Mesenchymal stem cell (in vitro differentiated cells and primary cell): ENCODE measurements at regions not wholly inside any gene's neighbourhood (a gene's known extent, or its start where the extent isn't known, plus 50 kb on each side); places are given as distances from the start of the nearest gene placed in this dataset.

Experiments
- DNase-seq: peaks from one replicate; pipeline ENCODE4 v3.0.0-alpha.2; 2013
- H2AFZ ChIP-seq: one replicate; pipeline ENCODE4 v1.6.1; 2013; ENCODE audit warnings: low read depth, mild to moderate bottlenecking, control low read depth, inconsistent platforms, low read length, moderate library complexity
- H2AK5ac ChIP-seq: 2 replicates; pipeline ENCODE4 v1.6.1; 2013; ENCODE audit warnings: low read length, moderate library complexity, mild to moderate bottlenecking, inconsistent platforms; ENCODE audit not compliant: severe bottlenecking
- H2BK120ac ChIP-seq: one replicate; pipeline ENCODE4 v1.6.1; 2013; ENCODE audit warnings: low read depth, mild to moderate bottlenecking, inconsistent platforms, low read length, moderate library complexity
- H2BK12ac ChIP-seq, 2 experiments: one replicate each; pipeline ENCODE4 v1.6.1; 2013; ENCODE audit warnings: inconsistent platforms in 2 of 2, low read length in 2 of 2, mild to moderate bottlenecking in 2 of 2, moderate library complexity in 2 of 2, control low read depth in 1 of 2
- H2BK15ac ChIP-seq: one replicate; pipeline ENCODE4 v1.6.1; 2013; ENCODE audit warnings: mild to moderate bottlenecking, low read depth, inconsistent platforms; ENCODE audit not compliant: poor library complexity, severe bottlenecking
- H2BK5ac ChIP-seq: 2 replicates; pipeline ENCODE4 v1.6.1; 2013; ENCODE audit warnings: low read depth, mild to moderate bottlenecking, low read length, control low read depth, inconsistent platforms; ENCODE audit not compliant: poor library complexity, severe bottlenecking
- H3K14ac ChIP-seq, 2 experiments: one replicate each; pipeline ENCODE4 v1.6.1; 2013; ENCODE audit warnings: inconsistent platforms in 2 of 2, low read length in 2 of 2, control low read depth in 1 of 2, mild to moderate bottlenecking in 1 of 2, moderate library complexity in 1 of 2
- H3K18ac ChIP-seq, 2 experiments: one replicate each; pipeline ENCODE4 v1.6.1; 2013; ENCODE audit warnings: inconsistent platforms in 2 of 2, low read length in 2 of 2, control low read depth in 1 of 2, low read depth in 1 of 2, mild to moderate bottlenecking in 1 of 2
- H3K23ac ChIP-seq, 2 experiments: one replicate each; pipeline ENCODE4 v1.6.1; 2013; ENCODE audit warnings: inconsistent platforms in 2 of 2, low read length in 2 of 2, mild to moderate bottlenecking in 2 of 2, moderate library complexity in 2 of 2, control low read depth in 1 of 2
- H3K27ac ChIP-seq: 2 replicates; pipeline ENCODE4 v1.5.1; 2013; ENCODE audit warnings: mild to moderate bottlenecking, moderate library complexity, low read length, control low read depth, inconsistent platforms; ENCODE audit not compliant: poor library complexity, severe bottlenecking
- H3K27me3 ChIP-seq, 2 experiments: 2 replicates each; pipeline versions ENCODE4 v1.6.1 to v1.7.0; 2013; ENCODE audit warnings: low read length in 2 of 2, mild to moderate bottlenecking in 2 of 2, moderate library complexity in 2 of 2, control low read depth in 1 of 2, inconsistent platforms in 1 of 2; ENCODE audit not compliant: control insufficient read depth in 1 of 2, insufficient read depth in 1 of 2
- H3K36me3 ChIP-seq, 2 experiments: 2 replicates each; pipeline versions ENCODE4 v1.6.1 to v1.7.0; 2013; ENCODE audit warnings: low read length in 2 of 2, control low read depth in 1 of 2, inconsistent platforms in 1 of 2, low read depth in 1 of 2, mild to moderate bottlenecking in 1 of 2; ENCODE audit not compliant: insufficient read depth in 2 of 2, control insufficient read depth in 1 of 2
- H3K4ac ChIP-seq, 2 experiments: one replicate each; pipeline ENCODE4 v1.6.1; 2013; ENCODE audit warnings: inconsistent platforms in 2 of 2, low read length in 2 of 2, mild to moderate bottlenecking in 2 of 2, moderate library complexity in 2 of 2, control low read depth in 1 of 2, low read depth in 1 of 2
- H3K4me1 ChIP-seq: 2 replicates; pipeline ENCODE4 v1.6.1; 2013; ENCODE audit warnings: low read depth, low read length, control low read depth; ENCODE audit not compliant: control insufficient read depth, insufficient read depth
- H3K4me2 ChIP-seq: 2 replicates; pipeline ENCODE4 v1.6.1; 2013; ENCODE audit warnings: low read length, mild to moderate bottlenecking, inconsistent platforms; ENCODE audit not compliant: poor library complexity, severe bottlenecking
- H3K4me3 ChIP-seq, 2 experiments: 2 replicates each; pipeline versions ENCODE4 v1.5.1 to v1.7.0; 2013; ENCODE audit warnings: low read length in 2 of 2, mild to moderate bottlenecking in 2 of 2, control low read depth in 1 of 2, low read depth in 1 of 2; ENCODE audit not compliant: insufficient read depth in 1 of 2
- H3K79me1 ChIP-seq: replicated peaks from 2 replicates; pipeline ENCODE4 v1.6.1; 2013; ENCODE audit warnings: mild to moderate bottlenecking, control low read depth, low read length, inconsistent platforms; ENCODE audit not compliant: poor library complexity, severe bottlenecking
- H3K9ac ChIP-seq: 2 replicates; pipeline ENCODE4 v1.7.0; 2013; ENCODE audit warnings: mild to moderate bottlenecking, low read length, moderate library complexity
- H3K9me3 ChIP-seq: 2 replicates; pipeline ENCODE4 v1.7.0; 2013; ENCODE audit warnings: mild to moderate bottlenecking, low read length; ENCODE audit not compliant: control insufficient read depth
- H4K8ac ChIP-seq: one replicate; pipeline ENCODE4 v1.6.1; 2013; ENCODE audit warnings: inconsistent platforms, mild to moderate bottlenecking, low read length, moderate library complexity
- H4K91ac ChIP-seq: one replicate; pipeline ENCODE4 v1.6.1; 2013; ENCODE audit warnings: mild to moderate bottlenecking, low read length, inconsistent platforms
- WGBS: methylation state at CpG from one replicate; pipeline ENCODE4 v1.1.7; 2013; ENCODE audit warnings: mixed read lengths; 5-methylcytosine and 5-hydroxymethylcytosine counted together

DNA sequence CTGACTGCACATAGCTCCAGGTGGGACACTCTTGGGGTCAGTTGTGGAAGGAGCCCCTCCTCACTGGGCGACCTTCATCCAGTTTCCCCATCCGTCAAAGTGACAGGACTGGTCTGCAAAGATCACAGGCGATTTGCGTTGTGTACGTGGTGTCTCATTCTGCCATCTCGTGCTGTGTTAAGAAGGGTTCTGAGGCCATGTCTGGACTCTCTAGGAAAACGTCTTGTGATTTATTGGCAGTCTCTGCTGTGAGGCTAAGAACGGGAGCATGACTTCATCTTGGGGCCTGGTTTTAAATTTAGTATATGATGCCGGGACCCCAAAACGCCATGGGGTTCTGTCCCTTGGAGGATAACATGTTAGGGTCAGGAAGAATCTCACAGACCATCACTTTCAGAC is 65.2 kb upstream of the CIBAR2 start:
- peaks cover 39% of the 10 kb centered on the region for H3K79me1 ChIP-seq
- H2BK15ac ChIP-seq = no peak overlapping the region
- no peak overlapping the region for H2AFZ ChIP-seq
- no peak overlapping the region for H3K4me2 ChIP-seq
- H3K9me3 ChIP-seq = no peaks in the 10 kb centered on the region
- peak overlapping the region in 1 of 2 experiments; percentile 58 for H3K18ac ChIP-seq
- no peak overlapping the region for H3K27ac ChIP-seq
- H4K8ac ChIP-seq = no peak overlapping the region
- peak overlapping the region in 1 of 2 experiments; percentile 44 for H3K14ac ChIP-seq
- H3K27me3 ChIP-seq = no peaks in the 10 kb centered on the region
- no peak overlapping the region for H2BK120ac ChIP-seq
- H3K4ac ChIP-seq = no peak overlapping the region
- no peak overlapping the region for H2BK5ac ChIP-seq
- WGBS = 45% methylated on average over 10 of the region's 10 CpGs
- H3K36me3 ChIP-seq = peaks cover 5 to 36% of the 10 kb centered on the region in 2 experiments
- peak overlapping the region in 1 of 2 experiments; percentile 51 for H2BK12ac ChIP-seq
- no peak overlapping the region for H3K23ac ChIP-seq
- peak overlapping the region; percentile 33 for H2AK5ac ChIP-seq
- peaks cover 50% of the 10 kb centered on the region for H3K4me1 ChIP-seq
- H4K91ac ChIP-seq = no peak overlapping the region
- peak; percentile 73 for DNase-seq
- H3K9ac ChIP-seq = no peak overlapping the region
- no peak overlapping the region for H3K4me3 ChIP-seq

DNA sequence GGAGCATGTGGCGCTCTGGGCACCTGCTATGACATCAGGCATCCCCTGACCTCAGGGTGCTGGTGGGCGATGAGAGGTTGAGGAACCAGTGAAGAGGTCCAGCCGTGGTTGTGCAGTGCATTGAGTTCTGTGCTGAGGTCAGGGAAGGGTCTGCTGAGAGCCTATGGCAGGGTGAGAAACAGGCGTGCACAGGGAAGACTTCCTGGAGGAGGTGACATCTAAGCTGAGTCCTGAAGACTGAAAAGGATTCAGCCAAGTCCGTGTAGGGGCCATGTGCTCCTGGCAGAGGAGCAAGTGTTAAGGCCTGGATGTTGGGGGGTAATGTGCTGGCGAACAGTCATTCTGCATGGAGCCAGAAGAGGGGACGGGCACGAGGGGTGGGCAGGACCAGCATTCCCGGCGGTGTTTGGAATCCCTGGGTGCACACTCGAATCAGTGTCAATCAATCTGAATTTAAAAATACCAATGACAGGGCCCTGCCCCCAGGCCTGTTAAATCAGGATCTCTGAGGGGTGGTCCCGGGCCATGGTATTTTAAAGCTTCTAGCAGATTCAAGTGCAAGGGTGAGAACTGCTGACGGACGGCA is 65.8 kb upstream of the CIBAR2 start:
- WGBS = 95% methylated on average over 14 of the region's 14 CpGs
- Histone ChIP-seq H3K23ac (no peak overlapping the region), H2BK5ac (no peak overlapping the region)

DNA sequence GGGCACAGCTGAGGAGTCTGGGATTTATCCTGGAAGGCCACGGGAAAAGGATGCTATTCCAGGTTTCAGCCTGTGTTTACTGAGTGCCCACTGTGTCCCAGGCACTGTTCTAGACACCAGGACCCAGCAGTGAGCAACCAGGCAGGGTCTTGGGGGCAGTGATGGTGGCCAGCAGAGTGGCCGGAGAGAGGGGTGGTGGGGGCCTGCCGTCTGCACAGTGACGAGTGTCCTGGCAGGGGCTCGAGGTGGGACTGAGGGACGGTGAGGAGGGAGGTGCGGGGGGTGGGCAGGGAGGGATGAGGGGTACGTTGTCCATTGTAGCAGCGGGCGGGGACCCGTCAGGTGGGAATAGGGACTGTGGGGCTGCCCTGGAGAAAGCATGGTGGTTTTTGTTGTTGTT is 66.3 kb upstream of the CIBAR2 start:
- Histone ChIP-seq H4K91ac (no peak overlapping the region), H3K9ac (no peak overlapping the region), H2AK5ac (no peak overlapping the region), H3K4me2 (no peak overlapping the region), H4K8ac (no peak overlapping the region), H2BK120ac (no peak overlapping the region), H2BK5ac (no peak overlapping the region), H3K27ac (no peak overlapping the region), H3K14ac (no peak overlapping the region), H3K9me3 (no peaks in the 10 kb centered on the region), H3K36me3 (peaks cover 14 to 48% of the 10 kb centered on the region in 2 experiments), H2AFZ (no peak overlapping the region), H3K23ac (no peak overlapping the region), H3K4me3 (no peak overlapping the region), H3K18ac (no peak overlapping the region), H3K27me3 (no peaks in the 10 kb centered on the region), H3K4me1 (peaks cover 40% of the 10 kb centered on the region), H2BK15ac (no peak overlapping the region), H3K79me1 (peaks cover 51% of the 10 kb centered on the region), H2BK12ac (no peak overlapping the region), H3K4ac (no peak overlapping the region)
- DNase-seq = no peak
- WGBS = 94% methylated on average over 8 of the region's 11 CpGs

More for the DNA sequence above, 65.8 kb upstream of the CIBAR2 start:
- no peaks in the 10 kb centered on the region for H3K27me3 ChIP-seq
- peak overlapping the region; percentile 40 for H4K91ac ChIP-seq
- peak overlapping the region in 1 of 2 experiments; percentile 12 for H2BK12ac ChIP-seq
- peaks cover 46% of the 10 kb centered on the region for H3K79me1 ChIP-seq
- H2AK5ac ChIP-seq = no peak overlapping the region
- H3K4me2 ChIP-seq = no peak overlapping the region
- H2AFZ ChIP-seq = no peak overlapping the region
- H3K36me3 ChIP-seq = peaks cover 9 to 43% of the 10 kb centered on the region in 2 experiments
- no peak for DNase-seq
- no peak overlapping the region for H2BK15ac ChIP-seq
- no peak overlapping the region for H4K8ac ChIP-seq
- H2BK120ac ChIP-seq = no peak overlapping the region
- H3K9ac ChIP-seq = no peak overlapping the region
- H3K18ac ChIP-seq = peak overlapping the region in 1 of 2 experiments; percentile 7
- no peak overlapping the region for H3K4ac ChIP-seq
- no peak overlapping the region for H3K4me3 ChIP-seq
- H3K4me1 ChIP-seq = peaks cover 44% of the 10 kb centered on the region
- H3K27ac ChIP-seq = no peak overlapping the region
- H3K9me3 ChIP-seq = no peaks in the 10 kb centered on the region
- H3K14ac ChIP-seq = peak overlapping the region in 1 of 2 experiments; percentile 30

DNA sequence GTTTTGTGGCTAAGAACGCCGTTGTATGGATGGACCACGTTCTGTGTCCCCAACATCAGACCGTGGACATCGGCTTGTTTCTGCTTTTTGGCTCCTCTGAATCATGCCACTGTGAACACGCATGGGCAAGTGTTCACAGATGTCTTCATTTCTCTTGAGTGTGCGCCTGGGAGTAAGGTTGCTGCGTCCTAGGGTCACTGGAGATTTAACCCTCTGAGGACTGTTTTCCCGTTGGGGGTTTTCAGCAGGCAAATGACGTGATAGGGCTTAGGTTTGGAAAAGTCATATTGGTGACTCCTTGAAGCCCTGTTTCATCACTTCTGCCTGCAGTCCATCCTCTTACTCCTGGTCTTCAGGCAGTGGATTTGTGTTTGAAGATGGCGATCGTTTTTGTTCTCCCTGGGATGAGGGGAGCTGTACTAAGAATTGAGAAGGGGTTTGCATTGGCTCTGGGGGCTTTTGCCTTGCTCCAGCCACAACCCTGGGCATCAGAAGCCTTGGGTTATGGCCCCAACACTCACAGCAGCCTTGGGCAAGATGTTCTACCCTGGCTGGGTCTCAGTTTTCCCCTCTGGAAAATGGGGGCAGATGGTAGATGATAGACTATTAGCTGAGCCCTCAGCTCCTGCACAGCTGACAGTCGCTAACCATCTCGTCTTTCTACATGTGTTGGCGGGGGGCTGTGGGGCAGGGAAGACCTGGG is 67.2 kb upstream of the CIBAR2 start:
- peaks cover 8% of the 10 kb centered on the region for H3K9me3 ChIP-seq

More for the DNA sequence above, 67.2 kb upstream of the CIBAR2 start:
- H2BK15ac ChIP-seq = no peak overlapping the region
- H4K91ac ChIP-seq = no peak overlapping the region
- H2BK5ac ChIP-seq = no peak overlapping the region
- H2BK120ac ChIP-seq = no peak overlapping the region
- DNase-seq = no peak
- no peak overlapping the region for H3K27ac ChIP-seq
- no peak overlapping the region for H2BK12ac ChIP-seq
- no peak overlapping the region for H3K9ac ChIP-seq
- H3K4me1 ChIP-seq = peaks cover 32% of the 10 kb centered on the region
- H2AFZ ChIP-seq = no peak overlapping the region
- H4K8ac ChIP-seq = no peak overlapping the region
- no peak overlapping the region for H3K18ac ChIP-seq
- H3K36me3 ChIP-seq = peaks cover 22 to 54% of the 10 kb centered on the region in 2 experiments
- H3K4ac ChIP-seq = no peak overlapping the region
- H2AK5ac ChIP-seq = no peak overlapping the region
- WGBS = 83% methylated on average over 15 of the region's 15 CpGs
- H3K79me1 ChIP-seq = peaks cover 58% of the 10 kb centered on the region
- no peak overlapping the region for H3K23ac ChIP-seq
- no peak overlapping the region for H3K4me3 ChIP-seq
- H3K4me2 ChIP-seq = no peak overlapping the region
- no peak overlapping the region for H3K14ac ChIP-seq
- no peaks in the 10 kb centered on the region for H3K27me3 ChIP-seq
